HG03460 (cell line): ENCODE measurements at regions not wholly inside any gene's neighbourhood (a gene's known extent, or its start where the extent isn't known, plus 50 kb on each side); places are given as distances from the start of the nearest gene placed in this dataset.
"Not testable (repeated sequence)": the region's sequence is repeated elsewhere in the genome, so short reads cannot be mapped to it uniquely, and the experiment has no call there.

Experiments used
- ATAC-seq: cut with Tn5 transposase; IDR thresholded peaks from one replicate; pipeline ENCODE4 v1.9.1; 2021; ENCODE audit not compliant: unreplicated experiment

DNA sequence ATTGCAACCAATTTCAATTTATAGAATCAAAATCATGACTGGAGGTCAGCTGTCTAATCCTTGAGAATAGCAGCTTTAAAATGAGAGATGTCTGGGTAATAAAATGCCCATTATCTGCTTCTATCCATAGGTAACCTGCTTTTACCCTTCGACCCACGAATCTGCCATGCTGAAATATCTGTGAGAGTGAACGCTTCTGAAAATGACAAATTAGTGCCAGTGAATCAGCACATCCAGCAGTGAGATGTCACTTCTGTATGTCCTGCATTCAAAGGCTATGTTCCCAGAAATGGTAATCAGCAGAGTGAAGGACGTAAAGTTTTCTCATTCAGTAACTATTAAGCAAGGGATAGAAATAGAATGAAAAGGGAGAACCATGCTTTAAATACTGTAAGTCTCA is 532.4 kb upstream of the ITGA1 start:
- ATAC-seq: no peak

- ATAC-seq: no peak
Observed at GRCh38 chr5:52262844-52263243, 524.9 kb upstream of the ITGA1 start.

GRCh38 chr5:52269401-52269800 is 518.3 kb upstream of the ITGA1 start:
- no peak for ATAC-seq

DNA sequence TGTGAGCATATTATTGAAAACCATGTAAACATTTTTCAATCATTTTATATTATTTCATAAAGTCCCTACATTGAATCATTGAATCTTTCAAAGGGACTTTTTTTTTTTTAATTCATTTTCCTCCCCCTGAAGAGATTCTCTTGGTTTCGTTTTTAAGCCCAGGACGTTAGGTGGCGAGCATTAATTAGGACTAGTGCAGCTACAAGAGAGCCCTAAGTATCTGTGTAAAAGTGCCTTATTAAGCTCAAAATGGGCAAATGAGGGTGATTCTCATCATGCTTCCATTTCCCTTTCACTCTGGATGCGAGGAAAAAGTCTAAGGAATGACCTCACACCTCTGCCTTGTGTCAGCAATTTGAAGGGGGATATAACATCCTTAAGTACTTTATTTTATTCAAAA is 517.9 kb upstream of the ITGA1 start:
- ATAC-seq: no peak

- ATAC-seq: no peak
Observed at GRCh38 chr5:52275639-52276038, 512.1 kb upstream of the ITGA1 start.

DNA sequence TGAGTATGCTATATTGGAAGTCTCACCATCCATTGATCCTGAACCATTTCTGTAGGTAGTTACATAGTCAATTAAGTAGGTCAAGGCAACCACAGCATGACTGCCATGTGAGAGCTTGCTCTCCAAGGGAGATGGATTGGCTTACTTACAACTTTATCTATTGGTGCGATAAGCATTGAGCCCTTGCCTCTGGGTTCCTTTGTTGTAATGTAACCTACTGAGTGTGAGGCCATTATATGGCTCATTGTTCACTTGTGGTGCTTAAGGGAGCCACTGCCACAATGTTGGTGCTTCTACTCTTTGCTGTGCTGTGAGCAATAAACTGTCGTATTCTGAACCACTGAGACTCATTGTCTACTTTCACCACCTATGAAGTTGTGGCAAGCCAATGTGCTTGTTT is 510.6 kb upstream of the ITGA1 start:
- no peak for ATAC-seq

GRCh38 chr5:52282647-52283046 is 505.1 kb upstream of the ITGA1 start:
- ATAC-seq: no peak

DNA sequence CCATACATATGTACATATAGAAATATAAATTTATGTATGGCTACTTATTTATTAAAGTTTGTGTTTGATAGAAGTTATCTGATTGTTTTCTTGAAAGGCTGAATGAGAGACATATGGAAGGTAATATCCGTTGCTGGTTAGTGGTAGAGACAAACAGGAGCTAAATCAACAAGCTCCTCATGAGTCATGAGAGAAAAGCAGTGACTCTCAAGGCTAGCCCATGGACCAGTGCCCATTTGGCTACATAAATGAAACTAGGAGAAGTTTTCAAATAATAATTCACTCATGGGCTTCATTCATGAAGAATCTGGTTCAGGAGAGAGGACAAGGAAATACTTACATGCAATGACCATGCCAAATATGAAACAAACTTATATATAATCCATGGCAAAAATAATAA is 504.5 kb upstream of the ITGA1 start:
- ATAC-seq: no peak

DNA sequence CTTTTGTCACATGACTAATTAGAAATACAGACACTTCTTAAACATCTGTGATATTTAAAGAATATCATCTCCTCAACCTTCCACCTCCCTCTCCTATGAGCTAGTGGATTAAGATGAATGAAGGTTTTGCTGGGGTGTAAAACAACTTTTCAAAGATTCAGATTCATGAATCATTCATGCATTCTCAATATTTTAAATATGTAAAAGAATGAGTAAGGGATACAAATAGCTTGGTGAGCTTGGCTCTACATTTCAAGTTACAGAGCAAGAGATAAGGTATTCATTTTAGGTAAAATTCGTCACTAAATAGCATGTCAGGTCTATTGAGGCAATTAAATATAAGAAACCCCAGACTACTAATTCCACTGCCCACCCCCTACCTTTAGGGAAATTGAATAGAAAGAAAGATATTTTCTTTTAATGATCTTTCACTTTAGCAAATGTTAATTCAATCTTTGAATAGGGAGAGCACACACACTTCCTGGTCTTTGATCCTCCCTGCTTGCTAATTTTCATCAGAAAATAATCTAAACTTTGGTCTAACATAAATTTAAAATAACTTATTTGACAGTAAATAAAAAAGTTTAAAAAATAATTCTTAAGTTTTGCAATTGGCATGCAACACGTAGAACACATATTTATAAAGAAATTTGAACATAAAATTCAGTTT is 486.9 kb upstream of the ITGA1 start:
- no peak for ATAC-seq

- ATAC-seq: not testable (repeated sequence)
Observed at GRCh38 chr5:52304816-52305215, 482.9 kb upstream of the ITGA1 start.

DNA sequence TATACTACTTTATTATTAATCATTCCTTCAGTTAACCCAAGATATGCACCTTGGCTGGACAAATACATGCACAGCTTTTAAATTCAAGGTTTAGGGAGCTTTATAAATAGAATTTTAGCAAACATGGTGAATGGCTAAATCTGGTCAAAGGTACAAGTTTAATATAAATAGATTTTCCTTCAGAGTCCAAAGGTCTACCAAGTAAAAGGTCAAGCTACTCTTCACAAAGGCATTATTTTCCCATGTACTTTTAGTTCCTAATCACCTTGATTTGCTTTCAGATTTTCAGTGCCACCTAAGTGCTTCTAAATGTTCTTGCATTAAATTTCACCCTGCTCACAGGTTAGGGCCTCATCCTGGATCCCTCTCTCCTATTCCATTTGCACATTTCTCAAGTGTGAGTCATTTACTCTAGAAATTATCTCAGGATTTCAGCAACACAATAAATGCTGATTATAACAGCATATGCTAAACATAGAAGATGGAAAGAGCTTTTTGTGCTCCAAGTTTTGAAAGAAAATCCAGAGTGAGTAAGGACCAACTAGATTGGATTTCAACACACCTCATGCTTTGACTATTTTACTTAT is 459.4 kb upstream of the ITGA1 start:
- ATAC-seq: no peak

DNA sequence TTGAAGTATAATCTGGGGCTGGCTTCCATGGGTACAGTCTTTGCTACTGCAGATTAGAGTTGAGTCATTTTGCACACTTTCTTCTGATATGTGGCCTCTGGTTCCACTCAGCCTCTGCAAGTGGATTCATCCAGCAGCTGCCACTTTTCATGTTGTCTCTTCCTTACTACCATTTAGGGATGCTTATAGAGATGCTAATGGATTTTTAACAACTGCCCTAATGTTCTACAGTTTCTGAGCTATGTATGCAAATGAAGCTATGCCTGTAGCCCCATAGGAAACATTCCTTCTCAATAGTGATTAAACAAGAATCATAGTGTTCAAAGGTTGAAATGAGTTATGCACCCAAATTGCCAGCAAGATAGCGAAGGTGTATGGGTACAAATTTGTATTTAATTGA is 456.0 kb upstream of the ITGA1 start:
- ATAC-seq: no peak

GRCh38 chr5:52334367-52334766 is 453.3 kb upstream of the ITGA1 start:
- no peak for ATAC-seq

DNA sequence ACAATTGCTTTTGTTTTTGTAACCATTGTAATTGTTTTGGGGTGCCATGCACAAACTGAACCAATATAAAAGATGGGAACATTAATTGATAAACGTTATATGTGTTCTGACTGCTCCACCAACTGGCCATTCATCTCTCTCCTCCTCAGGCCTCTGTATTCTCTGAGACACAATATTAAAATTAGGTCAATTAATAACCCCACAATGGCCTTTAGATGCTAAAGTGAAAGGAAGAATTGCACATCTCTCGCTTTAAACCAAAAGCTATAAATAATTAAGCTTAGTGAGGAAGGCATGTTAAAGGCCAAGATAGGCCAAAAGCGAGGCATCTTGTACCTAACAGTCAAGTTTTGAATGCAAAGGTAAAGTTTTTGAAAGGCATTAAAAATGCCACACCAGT is 448.4 kb upstream of the ITGA1 start:
- no peak for ATAC-seq

- ATAC-seq: no peak
Observed at GRCh38 chr5:52342361-52342760, 445.4 kb upstream of the ITGA1 start.

- ATAC-seq: no peak
Observed at GRCh38 chr5:52356311-52356918, 431.3 kb upstream of the ITGA1 start.

DNA sequence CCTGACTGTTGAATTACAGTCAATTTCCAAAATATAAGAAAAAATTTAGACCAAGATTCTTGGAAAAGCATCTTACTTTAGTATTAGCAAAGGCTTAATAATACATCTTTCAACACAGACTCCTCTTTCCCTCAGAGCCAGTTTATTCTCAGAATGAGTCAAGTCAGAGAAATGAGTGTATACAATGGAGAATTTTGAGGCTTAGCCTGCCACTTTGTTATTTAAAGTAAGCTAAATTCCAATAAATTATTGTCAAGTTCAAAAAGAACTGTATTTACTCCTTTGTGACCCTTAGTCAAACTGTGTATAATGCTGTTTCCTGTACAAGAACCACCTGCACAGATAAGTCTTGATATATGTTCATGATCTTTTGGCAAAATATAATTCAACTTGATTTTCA is 428.5 kb upstream of the ITGA1 start:
- ATAC-seq: no peak

DNA sequence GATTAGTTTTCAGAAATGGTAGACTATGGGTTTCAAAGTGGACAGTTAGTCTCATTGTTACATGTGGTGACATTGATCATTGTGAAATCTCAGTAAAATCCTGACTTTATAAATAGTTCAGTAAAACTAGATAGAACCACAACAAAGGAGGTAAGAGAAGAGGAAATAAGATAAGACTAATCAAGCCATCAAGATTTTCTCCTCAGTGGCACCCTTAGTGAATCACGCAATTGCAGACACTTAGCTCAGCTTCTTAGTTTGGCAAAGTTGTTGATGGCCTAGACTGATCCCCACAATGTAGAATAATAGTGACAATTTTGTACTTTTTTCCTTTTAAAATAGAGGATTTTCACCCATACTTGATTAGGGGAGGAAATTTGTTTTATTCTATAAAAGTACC is 426.7 kb upstream of the ITGA1 start:
- no peak for ATAC-seq

DNA sequence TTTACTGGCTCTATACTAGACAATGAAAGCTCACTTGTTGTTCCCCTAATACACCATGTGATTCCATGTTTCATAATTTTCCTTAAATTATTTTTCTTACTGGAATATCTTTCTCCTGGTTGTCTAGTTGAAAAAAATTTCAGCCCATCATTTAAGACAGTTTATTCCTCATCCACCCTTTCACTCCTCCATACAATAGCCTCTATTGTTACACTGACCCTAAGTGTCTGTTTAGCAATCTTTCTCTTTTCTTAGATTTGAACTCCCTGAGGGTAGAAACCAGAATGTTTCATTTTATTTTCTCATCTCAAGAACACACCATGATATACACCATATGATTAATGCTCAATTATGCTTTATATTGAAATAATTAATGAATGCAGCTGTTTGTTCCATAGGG is 413.4 kb upstream of the ITGA1 start:
- ATAC-seq: no peak

DNA sequence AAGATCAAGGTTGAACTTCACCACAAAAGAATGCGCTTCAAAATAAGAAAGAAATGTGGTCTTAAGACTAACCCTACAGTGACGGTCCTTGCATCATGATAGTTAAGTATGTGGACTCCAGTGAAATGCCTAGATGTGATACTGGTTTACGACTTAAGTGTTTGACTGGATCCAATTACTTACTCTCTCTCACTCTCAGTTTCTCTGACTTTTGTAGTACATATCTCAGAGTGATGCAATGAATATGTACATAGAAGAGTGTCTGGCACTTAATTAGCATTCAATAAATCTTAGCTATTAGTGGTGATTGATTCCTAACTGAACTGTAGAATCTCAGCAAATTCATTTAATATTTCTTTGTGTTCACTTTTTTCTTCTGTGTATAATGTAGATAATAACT is 411.7 kb upstream of the ITGA1 start:
- no peak for ATAC-seq

DNA sequence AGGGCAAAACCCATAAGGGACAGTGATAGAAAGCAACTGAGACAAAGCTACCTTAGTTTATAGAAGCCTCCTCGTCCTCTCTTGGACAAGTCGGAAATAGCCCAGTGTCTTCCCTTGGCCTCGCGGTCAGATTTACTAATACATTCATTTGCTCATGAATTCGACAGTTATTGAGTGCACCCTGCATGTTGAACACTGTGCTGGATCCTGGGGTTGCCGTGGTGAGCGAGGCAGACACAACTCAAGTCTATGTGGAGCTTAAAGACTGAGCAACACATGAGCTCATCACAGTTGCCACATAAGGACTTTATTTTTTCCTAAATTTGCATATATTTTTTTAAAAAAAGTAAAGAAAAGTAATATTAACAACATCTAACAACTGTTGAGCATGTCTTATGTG is 411.1 kb upstream of the ITGA1 start:
- ATAC-seq: no peak

DNA sequence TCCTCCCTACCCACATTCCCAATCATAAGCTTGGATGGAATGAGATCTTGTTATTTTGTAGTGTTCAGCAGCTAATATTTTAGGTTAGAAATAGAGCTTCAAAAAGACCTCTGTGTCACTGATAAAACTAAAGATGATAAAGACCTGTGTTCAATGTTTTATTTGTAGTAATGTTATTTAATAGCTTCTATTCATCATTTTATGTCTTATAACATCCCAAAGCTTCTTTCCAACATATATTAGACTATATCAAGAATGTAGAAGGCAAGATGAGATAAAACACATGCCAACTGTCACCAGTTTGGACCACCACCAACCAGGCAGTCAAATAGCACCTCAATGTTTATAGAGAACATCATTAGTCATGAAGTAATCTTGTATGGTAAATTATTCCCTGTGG is 409.5 kb upstream of the ITGA1 start:
- ATAC-seq: no peak

GRCh38 chr5:52388349-52388748 is 399.4 kb upstream of the ITGA1 start:
- ATAC-seq: no peak
